Panc1 (cell line): ENCODE measurements at regions not wholly inside any gene's neighbourhood (a gene's known extent, or its start where the extent isn't known, plus 50 kb on each side); places are given as distances from the start of the nearest gene placed in this dataset.

ENCODE experiments used
- ATAC-seq: fragments of 200-7000 bp; cut with Tn5 transposase; 2 replicates; pipeline ENCODE4 v1.9.1; 2020; ENCODE audit warnings: mild to moderate bottlenecking, moderate library complexity
- BruUV-seq: library from RNA; stranded (reverse); fragments of 400-500 nt; replicated peaks from 2 replicates; lab custom pipeline; 2021; lab: Mats Ljungman, UMichigan
- CTCF ChIA-PET: fragments of 300-600 bp; sonication (Branson Sonifier 250); formaldehyde crosslinking; loops from one replicate; lab custom pipeline; 2022; ENCODE audit warnings: antibody characterized with exemption; lab: Charles Lee
- POLR2A ChIA-PET: fragments of 300-600 bp; sonication (Branson Sonifier 250); formaldehyde crosslinking; loops from one replicate; lab custom pipeline; 2022; ENCODE audit warnings: antibody characterized with exemption; lab: Charles Lee
- DNase-seq: peaks from one replicate; pipeline ENCODE4 v3.0.0-alpha.2; 2010; ENCODE audit warnings: low read depth, low spot score
- H3K27ac ChIP-seq: 2 replicates; pipeline ENCODE4 v1.5.1; 2011; ENCODE audit warnings: mild to moderate bottlenecking, low read length, inconsistent platforms
- H3K27me3 ChIP-seq: fragments of 200-500 bp; sonication (Bioruptor generic); 2 replicates; pipeline ENCODE4 v1.6.0; 2014; ENCODE audit warnings: low read length, inconsistent platforms; ENCODE audit not compliant: control insufficient read depth, insufficient read depth
- H3K36me3 ChIP-seq: fragments of 200-500 bp; sonication (Bioruptor generic); 2 replicates; pipeline ENCODE4 v1.5.1; 2014; ENCODE audit warnings: inconsistent platforms, mild to moderate bottlenecking, low read length, moderate library complexity; ENCODE audit not compliant: control insufficient read depth, insufficient read depth
- H3K4me1 ChIP-seq: 2 replicates; pipeline ENCODE4 v1.5.1; 2011; ENCODE audit warnings: inconsistent platforms, mild to moderate bottlenecking, low read length, moderate library complexity; ENCODE audit not compliant: control insufficient read depth, insufficient read depth
- H3K4me3 ChIP-seq, 2 experiments: 2 replicates each; pipeline ENCODE4 v1.5.1; 2011 to 2012; ENCODE audit warnings: low read depth in 2 of 2, low read length in 2 of 2, mild to moderate bottlenecking in 2 of 2, inconsistent platforms in 1 of 2, moderate library complexity in 1 of 2
- H3K9me3 ChIP-seq: fragments of 200-500 bp; sonication (Bioruptor generic); 2 replicates; pipeline ENCODE4 v1.5.1; 2014; ENCODE audit warnings: low read depth, mild to moderate bottlenecking, inconsistent platforms, low read length, moderate library complexity; ENCODE audit not compliant: control insufficient read depth, insufficient read depth
- POLR2AphosphoS5 ChIP-seq: IDR thresholded peaks from 2 replicates; pipeline ENCODE4 v1.6.1; 2012; ENCODE audit warnings: mild to moderate bottlenecking, low read depth, low read length, moderate library complexity
- SIN3A ChIP-seq: IDR thresholded peaks from 2 replicates; pipeline ENCODE4 v1.6.1; 2012; ENCODE audit warnings: low read depth, mild to moderate bottlenecking, low read length, moderate library complexity, borderline replicate concordance; ENCODE audit not compliant: insufficient read depth
- TCF7L2 ChIP-seq: IDR thresholded peaks from 2 replicates; pipeline ENCODE4 v1.6.1; 2011; ENCODE audit warnings: mild to moderate bottlenecking, low read depth, low read length, inconsistent platforms
- in situ Hi-C: cut with HindIII; loops from 2 replicates; pipeline ENCODE4 v1.10.0; 2016; ENCODE audit warnings: low sequenced_read_pairs, low pct_unique_long_range_greater_than_20kb
- intact Hi-C: fragments of 100-400 bp; cut with micrococcal nuclease; formaldehyde crosslinking; loops from one replicate; pipeline ENCODE4 v1.10.0; 2022; ENCODE audit not compliant: unreplicated experiment
- TF ChIP-seq, protein P1 (sequence below), 2 experiments: IDR thresholded peaks; 2 replicates each; pipeline ENCODE4 v1.6.1; 2011 to 2012; ENCODE audit warnings: low read depth in 2 of 2, control low read depth in 1 of 2, low read length in 1 of 2, mild to moderate bottlenecking in 1 of 2, moderate library complexity in 1 of 2; ENCODE audit not compliant: insufficient read depth in 1 of 2
- TF ChIP-seq, protein P2 (sequence below): fragments of 450-650 bp; IDR thresholded peaks from 2 replicates; pipeline ENCODE4 v1.5.1; 2017; ENCODE audit warnings: mild to moderate bottlenecking

DNA sequence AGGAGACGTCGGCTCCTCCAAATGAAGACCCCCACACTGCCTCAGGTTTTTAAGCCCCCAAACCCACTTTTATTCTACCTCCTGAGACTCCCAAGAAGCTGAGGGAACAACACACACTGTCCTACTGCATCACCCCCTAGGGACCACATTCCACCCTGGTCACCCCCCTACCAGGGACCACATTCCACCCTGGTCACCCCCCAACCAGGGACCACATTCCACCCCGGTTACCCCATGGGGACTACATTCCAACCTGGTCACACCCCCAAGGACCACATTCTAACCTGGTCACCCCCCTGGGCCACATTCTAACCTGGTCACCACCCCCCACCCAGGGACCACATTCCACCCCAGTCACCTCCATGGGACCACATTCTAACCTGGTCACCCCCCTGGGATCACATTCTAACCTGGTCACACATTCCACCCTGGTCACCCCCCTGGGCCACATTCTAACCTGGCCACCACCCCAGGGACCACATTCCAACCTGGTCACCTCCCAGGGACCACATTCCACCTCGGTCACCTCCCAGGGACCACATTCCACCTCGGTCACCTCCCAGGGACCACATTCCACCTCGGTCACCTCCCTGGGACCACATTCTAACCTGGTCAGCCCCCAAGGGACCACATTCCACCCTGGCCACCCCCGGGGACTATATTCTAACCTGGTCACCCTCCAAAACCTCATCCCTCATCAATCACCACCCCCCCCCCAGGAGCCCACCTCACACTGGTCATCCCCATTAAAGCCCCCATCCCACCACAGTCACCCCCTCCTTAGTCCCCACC lies 587.6 kb downstream of the NPHP4 start:
- Histone ChIP-seq H3K9me3 (no peaks in the 10 kb centered on the region), H3K27me3 (no peaks in the 10 kb centered on the region), H3K4me3 (no peak overlapping the region), H3K27ac (no peak overlapping the region), H3K4me1 (no peaks in the 10 kb centered on the region), H3K36me3 (no peaks in the 10 kb centered on the region)
- intact Hi-C loops (no loop called here), in situ Hi-C loops (no loop called here)
- TF ChIP-seq POLR2AphosphoS5 (no peak), TCF7L2 (no peak), SIN3A (no peak)
- TF ChIP-seq, protein P1, sequence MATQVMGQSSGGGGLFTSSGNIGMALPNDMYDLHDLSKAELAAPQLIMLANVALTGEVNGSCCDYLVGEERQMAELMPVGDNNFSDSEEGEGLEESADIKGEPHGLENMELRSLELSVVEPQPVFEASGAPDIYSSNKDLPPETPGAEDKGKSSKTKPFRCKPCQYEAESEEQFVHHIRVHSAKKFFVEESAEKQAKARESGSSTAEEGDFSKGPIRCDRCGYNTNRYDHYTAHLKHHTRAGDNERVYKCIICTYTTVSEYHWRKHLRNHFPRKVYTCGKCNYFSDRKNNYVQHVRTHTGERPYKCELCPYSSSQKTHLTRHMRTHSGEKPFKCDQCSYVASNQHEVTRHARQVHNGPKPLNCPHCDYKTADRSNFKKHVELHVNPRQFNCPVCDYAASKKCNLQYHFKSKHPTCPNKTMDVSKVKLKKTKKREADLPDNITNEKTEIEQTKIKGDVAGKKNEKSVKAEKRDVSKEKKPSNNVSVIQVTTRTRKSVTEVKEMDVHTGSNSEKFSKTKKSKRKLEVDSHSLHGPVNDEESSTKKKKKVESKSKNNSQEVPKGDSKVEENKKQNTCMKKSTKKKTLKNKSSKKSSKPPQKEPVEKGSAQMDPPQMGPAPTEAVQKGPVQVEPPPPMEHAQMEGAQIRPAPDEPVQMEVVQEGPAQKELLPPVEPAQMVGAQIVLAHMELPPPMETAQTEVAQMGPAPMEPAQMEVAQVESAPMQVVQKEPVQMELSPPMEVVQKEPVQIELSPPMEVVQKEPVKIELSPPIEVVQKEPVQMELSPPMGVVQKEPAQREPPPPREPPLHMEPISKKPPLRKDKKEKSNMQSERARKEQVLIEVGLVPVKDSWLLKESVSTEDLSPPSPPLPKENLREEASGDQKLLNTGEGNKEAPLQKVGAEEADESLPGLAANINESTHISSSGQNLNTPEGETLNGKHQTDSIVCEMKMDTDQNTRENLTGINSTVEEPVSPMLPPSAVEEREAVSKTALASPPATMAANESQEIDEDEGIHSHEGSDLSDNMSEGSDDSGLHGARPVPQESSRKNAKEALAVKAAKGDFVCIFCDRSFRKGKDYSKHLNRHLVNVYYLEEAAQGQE (IDR thresholded peaks at IDR 0.05; ENCODE audit: insufficient read depth in 1 of 2, low read depth in 2 of 2, low read length in 1 of 2) = no peak; a peak in 1 of 4 replicates
- TF ChIP-seq, protein P2, sequence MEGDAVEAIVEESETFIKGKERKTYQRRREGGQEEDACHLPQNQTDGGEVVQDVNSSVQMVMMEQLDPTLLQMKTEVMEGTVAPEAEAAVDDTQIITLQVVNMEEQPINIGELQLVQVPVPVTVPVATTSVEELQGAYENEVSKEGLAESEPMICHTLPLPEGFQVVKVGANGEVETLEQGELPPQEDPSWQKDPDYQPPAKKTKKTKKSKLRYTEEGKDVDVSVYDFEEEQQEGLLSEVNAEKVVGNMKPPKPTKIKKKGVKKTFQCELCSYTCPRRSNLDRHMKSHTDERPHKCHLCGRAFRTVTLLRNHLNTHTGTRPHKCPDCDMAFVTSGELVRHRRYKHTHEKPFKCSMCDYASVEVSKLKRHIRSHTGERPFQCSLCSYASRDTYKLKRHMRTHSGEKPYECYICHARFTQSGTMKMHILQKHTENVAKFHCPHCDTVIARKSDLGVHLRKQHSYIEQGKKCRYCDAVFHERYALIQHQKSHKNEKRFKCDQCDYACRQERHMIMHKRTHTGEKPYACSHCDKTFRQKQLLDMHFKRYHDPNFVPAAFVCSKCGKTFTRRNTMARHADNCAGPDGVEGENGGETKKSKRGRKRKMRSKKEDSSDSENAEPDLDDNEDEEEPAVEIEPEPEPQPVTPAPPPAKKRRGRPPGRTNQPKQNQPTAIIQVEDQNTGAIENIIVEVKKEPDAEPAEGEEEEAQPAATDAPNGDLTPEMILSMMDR = no peak
- BruUV-seq = no TSS peak
- ChIA-PET POLR2A (no interaction called here), CTCF (no interaction called here)
- no peak for DNase-seq
- ATAC-seq = no peak

DNA sequence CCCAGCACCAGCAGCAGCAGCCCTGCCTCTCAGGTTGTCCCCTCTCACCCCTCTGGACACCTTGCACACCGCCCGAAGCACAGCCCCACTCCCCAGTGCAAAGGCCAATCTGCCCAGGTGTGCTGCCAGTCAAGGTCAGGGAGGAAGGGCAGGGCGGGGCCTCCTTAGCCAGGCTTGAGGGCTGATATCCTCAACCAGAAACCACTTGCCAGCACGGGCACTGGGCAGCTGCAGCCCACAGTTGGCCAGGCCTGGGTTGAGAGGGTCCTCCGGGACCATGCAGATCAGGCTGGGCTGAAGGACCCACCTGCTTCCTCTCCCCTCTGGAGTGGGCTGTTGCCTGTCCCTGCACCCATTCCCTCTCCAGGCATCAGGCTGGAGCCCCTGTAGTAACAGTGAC lies 588.3 kb downstream of the NPHP4 start:
- no peaks in the 10 kb centered on the region for H3K4me1 ChIP-seq
- TF ChIP-seq POLR2AphosphoS5 (no peak), SIN3A (no peak)
- TF ChIP-seq, protein P1 (IDR thresholded peaks at IDR 0.05; ENCODE audit: insufficient read depth in 1 of 2, low read depth in 2 of 2, low read length in 1 of 2) = no peak
- ChIA-PET POLR2A (no interaction called here), CTCF (no interaction called here)
- in situ Hi-C loops = no loop called here
- no TSS peak for BruUV-seq
- ATAC-seq = no peak
- intact Hi-C loops = no loop called here
- no peaks in the 10 kb centered on the region for H3K9me3 ChIP-seq
- no peak overlapping the region for H3K4me3 ChIP-seq
- DNase-seq = no peak
- no peaks in the 10 kb centered on the region for H3K27me3 ChIP-seq
- H3K27ac ChIP-seq = no peak overlapping the region
- H3K36me3 ChIP-seq = no peaks in the 10 kb centered on the region
